Neural crest cell (in vitro differentiated cells): ENCODE measurements at regions not wholly inside any gene's neighbourhood (a gene's known extent, or its start where the extent isn't known, plus 50 kb on each side); places are given as distances from the start of the nearest gene placed in this dataset.

Source experiments
- DNase-seq: peaks from one replicate; pipeline ENCODE4 v3.0.0; 2021; ENCODE audit warnings: low read depth, mixed read lengths, low spot score
- H3K27ac Mint-ChIP-seq: one replicate; pipeline ENCODE4 v1.8.0; 2021; ENCODE audit warnings: mild to moderate bottlenecking, mixed read lengths; ENCODE audit not compliant: unreplicated experiment
- H3K27me3 Mint-ChIP-seq: 2 replicates; pipeline ENCODE4 v1.8.0; 2021; ENCODE audit warnings: low read depth, mild to moderate bottlenecking, mixed read lengths
- H3K36me3 Mint-ChIP-seq: 2 replicates; pipeline ENCODE4 v1.8.0; 2021; ENCODE audit warnings: low read depth, mild to moderate bottlenecking, mixed read lengths
- H3K4me1 Mint-ChIP-seq: 2 replicates; pipeline ENCODE4 v1.8.0; 2021; ENCODE audit warnings: mixed read lengths
- H3K4me3 Mint-ChIP-seq: one replicate; pipeline ENCODE4 v1.8.0; 2021; ENCODE audit warnings: mild to moderate bottlenecking, mixed read lengths
- H3K9me3 Mint-ChIP-seq: 2 replicates; pipeline ENCODE4 v1.8.0; 2021; ENCODE audit warnings: mixed read lengths
- CTCF ChIP-seq: fragments of 200-600 bp; sonication (generic); conservative IDR thresholded peaks from 2 replicates; pipeline ENCODE4 v1.5.0; 2021; ENCODE audit warnings: antibody characterized with exemption, mild to moderate bottlenecking

DNA sequence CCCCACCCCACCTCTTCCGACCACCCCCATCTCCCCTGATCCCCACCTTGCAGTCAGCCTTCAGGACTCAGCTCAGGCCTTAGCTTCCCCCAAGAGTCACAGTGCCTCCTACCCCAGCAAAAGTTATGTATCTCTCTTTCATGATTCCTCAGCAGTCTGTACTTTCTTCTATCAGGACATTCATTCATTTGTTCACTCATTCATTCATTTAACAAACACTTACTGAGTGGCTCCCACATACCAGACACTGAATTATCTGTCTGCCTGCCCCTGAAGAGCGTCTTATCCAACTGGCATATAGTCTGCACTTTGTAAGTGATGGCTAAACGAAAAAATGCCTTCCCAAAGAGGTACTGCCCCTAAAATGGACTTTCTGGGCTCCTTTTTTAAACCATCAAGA, 114.4 kb upstream of the SLC35F3 start:
- H3K4me3 Mint-ChIP-seq = no peak overlapping the region
- no peak for TF ChIP-seq CTCF

DNA sequence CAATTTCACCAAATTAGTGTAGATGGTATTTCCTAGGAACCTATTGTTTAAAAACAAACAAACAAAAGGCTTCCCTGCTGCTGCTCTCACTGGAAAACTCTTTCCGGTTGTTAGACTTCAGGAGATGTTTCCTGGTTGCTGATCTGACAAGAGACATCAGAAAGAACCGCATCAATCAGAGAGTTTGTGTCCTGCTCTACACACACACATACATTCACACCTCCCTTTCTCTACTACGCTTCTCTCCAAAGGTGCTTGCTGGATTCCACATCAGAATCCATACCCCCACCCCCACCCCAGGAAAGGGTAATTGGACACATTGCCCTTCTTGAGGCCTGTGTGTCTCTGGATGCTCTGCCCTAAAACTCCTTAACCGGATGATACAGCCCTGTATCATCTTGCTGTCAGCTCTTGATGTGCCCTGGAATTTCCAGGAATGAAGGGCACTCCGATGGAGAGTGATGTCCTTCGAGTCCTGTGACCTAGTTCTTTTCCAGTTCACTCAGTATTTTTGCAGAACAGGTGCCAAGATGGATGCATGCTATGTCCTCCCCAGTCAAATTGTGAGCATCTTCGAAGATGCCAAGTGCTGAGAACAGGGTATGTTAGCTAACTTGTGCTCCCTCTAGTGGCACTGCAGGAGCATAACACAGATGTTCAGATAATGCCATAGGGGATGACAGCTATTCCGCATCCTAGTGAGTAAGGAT, 113.7 kb upstream of the SLC35F3 start:
- Mint-ChIP-seq H3K27me3 (peaks cover 10% of the 10 kb centered on the region), H3K27ac (no peak overlapping the region), H3K36me3 (no peaks in the 10 kb centered on the region), H3K4me3 (no peak overlapping the region), H3K4me1 (no peaks in the 10 kb centered on the region), H3K9me3 (peaks cover 9% of the 10 kb centered on the region)
- DNase-seq = peak; percentile 38
- peak; percentile 94 for TF ChIP-seq CTCF

More for the DNA sequence above, 114.4 kb upstream of the SLC35F3 start:
- Mint-ChIP-seq H3K27me3 (peaks cover 10% of the 10 kb centered on the region), H3K27ac (no peak overlapping the region), H3K36me3 (no peaks in the 10 kb centered on the region), H3K4me1 (no peaks in the 10 kb centered on the region), H3K9me3 (peaks cover 9% of the 10 kb centered on the region)
- no peak for DNase-seq

GRCh38 chr1:233791372-233791703, 113.1 kb upstream of the SLC35F3 start:
- Mint-ChIP-seq H3K27ac (no peak overlapping the region), H3K4me3 (no peak overlapping the region), H3K4me1 (no peaks in the 10 kb centered on the region), H3K36me3 (no peaks in the 10 kb centered on the region), H3K27me3 (peaks cover 10% of the 10 kb centered on the region), H3K9me3 (peaks cover 9% of the 10 kb centered on the region)
- no peak for DNase-seq
- TF ChIP-seq CTCF = no peak

GRCh38 chr1:233791721-233792120, 112.8 kb upstream of the SLC35F3 start:
- Mint-ChIP-seq H3K4me1 (no peaks in the 10 kb centered on the region), H3K9me3 (peaks cover 9% of the 10 kb centered on the region), H3K36me3 (no peaks in the 10 kb centered on the region), H3K27me3 (peaks cover 10% of the 10 kb centered on the region), H3K4me3 (no peak overlapping the region), H3K27ac (no peak overlapping the region)
- no peak for TF ChIP-seq CTCF
- no peak for DNase-seq

DNA sequence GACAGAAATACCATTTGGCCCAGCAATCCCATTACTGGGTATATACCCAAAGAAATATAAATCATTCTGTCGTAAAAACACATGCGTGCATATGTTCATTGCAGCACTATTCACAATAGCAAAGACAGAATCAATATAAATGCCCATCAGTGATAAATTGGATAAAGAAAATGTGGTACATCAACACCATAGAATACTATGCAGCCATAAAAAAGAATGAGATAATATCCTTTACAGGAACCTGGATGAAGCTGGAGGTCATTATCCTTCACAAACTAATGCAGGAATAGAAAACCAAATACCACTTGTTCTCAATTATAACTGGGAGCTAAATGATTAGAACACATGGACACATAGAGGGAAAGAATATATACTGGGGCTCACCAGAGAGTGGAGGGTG, 109.6 kb upstream of the SLC35F3 start:
- H3K4me1 Mint-ChIP-seq = no peaks in the 10 kb centered on the region
- TF ChIP-seq CTCF = no peak
- H3K27ac Mint-ChIP-seq = no peak overlapping the region

More for the DNA sequence above, 109.6 kb upstream of the SLC35F3 start:
- DNase-seq = no peak
- Mint-ChIP-seq H3K27me3 (peaks cover 10% of the 10 kb centered on the region), H3K9me3 (peaks cover 17% of the 10 kb centered on the region), H3K4me3 (no peak overlapping the region), H3K36me3 (no peaks in the 10 kb centered on the region)
